Sigmoid colon (tissue), 4 donors: ENCODE measurements at regions not wholly inside any gene's neighbourhood (a gene's known extent, or its start where the extent isn't known, plus 50 kb on each side); places are given as distances from the start of the nearest gene placed in this dataset.

ENCODE experiments used
- POLR2A ChIP-seq, 2 donors: fragments of 450-650 bp; IDR thresholded peaks; one replicate each; pipeline ENCODE4 v1.6.1; 2016; ENCODE audit warnings: antibody characterized with exemption in 2 of 2, mild to moderate bottlenecking in 2 of 2, moderate library complexity in 2 of 2
- POLR2AphosphoS5 ChIP-seq, 4 donors: sonication (generic); formaldehyde crosslinking; IDR thresholded peaks; one replicate each; pipeline ENCODE4 v1.6.1; 2017; ENCODE audit warnings: antibody characterized with exemption in 4 of 4
- TF ChIP-seq, protein P1 (sequence below), 4 experiments: fragments of 450-650 bp in 3 of 4; fragments of 200-600 bp in 1 of 4; IDR thresholded peaks; one replicate each; pipeline ENCODE4 v1.5.1; 2016 to 2019; ENCODE audit warnings: antibody characterized with exemption in 4 of 4, mild to moderate bottlenecking in 3 of 4, moderate library complexity in 2 of 4

DNA sequence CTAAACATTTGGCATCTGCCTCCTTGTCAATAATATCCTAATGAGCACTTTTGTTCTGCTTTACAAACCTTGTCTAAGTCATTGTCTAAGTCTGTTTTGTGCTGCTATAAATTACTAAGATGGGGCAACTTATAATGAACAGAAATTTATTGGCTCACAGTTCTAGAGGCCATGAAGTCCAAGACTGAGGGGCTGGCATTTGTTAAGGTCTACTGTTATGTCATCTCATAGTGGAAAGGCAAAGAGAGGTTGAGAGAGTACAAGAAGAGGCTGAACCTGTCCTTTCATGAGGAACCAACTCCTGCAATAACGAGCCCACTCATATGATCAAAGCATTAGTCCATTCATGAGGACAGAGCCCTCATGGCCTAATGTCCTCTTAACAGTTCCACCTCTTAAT lies 72.7 kb upstream of the KLF12 start:
- no peak for TF ChIP-seq POLR2A (IDR thresholded peaks at IDR 0.05)
- TF ChIP-seq, protein P1, sequence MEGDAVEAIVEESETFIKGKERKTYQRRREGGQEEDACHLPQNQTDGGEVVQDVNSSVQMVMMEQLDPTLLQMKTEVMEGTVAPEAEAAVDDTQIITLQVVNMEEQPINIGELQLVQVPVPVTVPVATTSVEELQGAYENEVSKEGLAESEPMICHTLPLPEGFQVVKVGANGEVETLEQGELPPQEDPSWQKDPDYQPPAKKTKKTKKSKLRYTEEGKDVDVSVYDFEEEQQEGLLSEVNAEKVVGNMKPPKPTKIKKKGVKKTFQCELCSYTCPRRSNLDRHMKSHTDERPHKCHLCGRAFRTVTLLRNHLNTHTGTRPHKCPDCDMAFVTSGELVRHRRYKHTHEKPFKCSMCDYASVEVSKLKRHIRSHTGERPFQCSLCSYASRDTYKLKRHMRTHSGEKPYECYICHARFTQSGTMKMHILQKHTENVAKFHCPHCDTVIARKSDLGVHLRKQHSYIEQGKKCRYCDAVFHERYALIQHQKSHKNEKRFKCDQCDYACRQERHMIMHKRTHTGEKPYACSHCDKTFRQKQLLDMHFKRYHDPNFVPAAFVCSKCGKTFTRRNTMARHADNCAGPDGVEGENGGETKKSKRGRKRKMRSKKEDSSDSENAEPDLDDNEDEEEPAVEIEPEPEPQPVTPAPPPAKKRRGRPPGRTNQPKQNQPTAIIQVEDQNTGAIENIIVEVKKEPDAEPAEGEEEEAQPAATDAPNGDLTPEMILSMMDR (IDR thresholded peaks at IDR 0.05), result no peak
- no peak for TF ChIP-seq POLR2AphosphoS5 (IDR thresholded peaks at IDR 0.05)
